ENCODE measurements at regions not wholly inside any gene's neighbourhood (a gene's known extent, or its start where the extent isn't known, plus 50 kb on each side); places are given as distances from the start of the nearest gene placed in this dataset.

GRCh38 chr2:223701761-223702160 lies 99.6 kb upstream of the SCG2 start:
- in situ Hi-C loops (cut with HindIII; ENCODE audit: low pct_unique_long_range_greater_than_20kb, low sequenced_read_pairs): no loop called here
- DNase-seq (ENCODE audit: low read depth): no peak

DNA sequence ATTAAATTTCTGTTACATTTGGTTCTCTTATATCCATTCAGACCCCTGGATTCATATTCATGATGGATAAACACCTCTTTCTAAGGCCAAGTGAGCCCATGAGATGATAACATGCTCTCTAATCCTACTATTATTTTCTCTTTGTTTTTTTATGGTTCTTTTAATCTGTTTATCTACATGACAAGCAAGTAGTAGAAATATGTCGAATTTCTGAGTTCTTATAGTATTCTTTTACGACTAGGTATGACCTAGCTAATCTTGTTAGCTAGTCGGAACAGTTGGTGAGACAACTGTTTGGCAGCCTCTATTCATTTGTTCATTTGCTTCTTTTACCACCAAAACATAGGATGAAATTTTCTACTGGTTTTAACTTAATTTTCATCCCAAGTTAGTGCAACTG lies 98.1 kb upstream of the SCG2 start:
- no peak for DNase-seq (ENCODE audit: low read depth)
- in situ Hi-C loops (cut with HindIII; ENCODE audit: low pct_unique_long_range_greater_than_20kb, low sequenced_read_pairs): no loop called here

GRCh38 chr2:223697892-223698645 lies 95.9 kb upstream of the SCG2 start:
- in situ Hi-C loops (cut with HindIII; ENCODE audit: low pct_unique_long_range_greater_than_20kb, low sequenced_read_pairs): no loop called here
- DNase-seq (ENCODE audit: low read depth): no peak

DNA sequence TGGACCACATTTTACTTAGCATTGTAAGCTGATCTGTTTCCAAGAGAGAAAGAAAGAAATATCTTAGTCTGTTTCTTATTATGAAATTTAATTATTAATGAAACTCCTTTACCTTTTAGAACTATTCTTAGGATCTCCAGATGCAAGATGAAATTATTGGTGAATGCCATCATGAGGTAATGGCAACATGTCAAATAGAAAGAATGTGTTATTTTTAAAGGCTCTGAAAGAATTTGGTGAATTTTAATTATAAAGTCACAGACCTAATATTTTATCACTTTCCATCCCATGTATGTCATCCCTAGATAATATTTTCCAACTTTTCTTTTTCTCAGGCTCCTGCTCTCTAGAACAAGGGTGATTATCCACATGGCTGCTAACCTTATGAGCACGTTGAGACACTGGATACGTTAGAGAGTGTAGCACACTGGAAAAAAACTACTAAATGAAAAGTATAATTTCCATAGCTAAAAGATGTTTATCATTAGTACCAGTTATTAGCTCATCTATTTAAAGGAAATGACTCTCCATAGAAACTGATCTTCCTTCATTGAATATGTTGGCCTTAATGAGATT lies 95.2 kb upstream of the SCG2 start:
- in situ Hi-C loops (cut with HindIII; ENCODE audit: low pct_unique_long_range_greater_than_20kb, low sequenced_read_pairs): no loop called here

DNA sequence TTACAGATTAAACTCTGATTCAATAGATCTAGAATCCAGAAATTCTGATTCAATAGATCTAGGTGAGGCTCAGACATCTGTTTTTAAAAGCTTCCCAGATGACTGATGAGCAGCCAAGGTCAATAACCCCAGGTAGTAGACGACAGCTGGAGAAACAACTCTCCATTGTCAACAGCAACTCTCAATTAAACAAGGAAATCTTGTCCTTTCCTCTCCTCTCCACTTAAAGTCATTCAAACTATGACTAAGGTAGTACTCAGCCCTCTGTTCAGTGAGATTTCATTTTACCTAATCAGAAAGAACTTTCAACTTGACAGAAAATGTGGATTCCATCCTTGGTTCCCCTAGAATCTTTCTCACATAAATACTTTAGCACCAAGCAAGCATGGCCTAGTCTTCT lies 94.6 kb upstream of the SCG2 start:
- in situ Hi-C loops (cut with HindIII; ENCODE audit: low pct_unique_long_range_greater_than_20kb, low sequenced_read_pairs): no loop called here
- DNase-seq (ENCODE audit: low read depth): peak; percentile 47

More for the DNA sequence above, 95.2 kb upstream of the SCG2 start:
- DNase-seq (ENCODE audit: low read depth): no peak

DNA sequence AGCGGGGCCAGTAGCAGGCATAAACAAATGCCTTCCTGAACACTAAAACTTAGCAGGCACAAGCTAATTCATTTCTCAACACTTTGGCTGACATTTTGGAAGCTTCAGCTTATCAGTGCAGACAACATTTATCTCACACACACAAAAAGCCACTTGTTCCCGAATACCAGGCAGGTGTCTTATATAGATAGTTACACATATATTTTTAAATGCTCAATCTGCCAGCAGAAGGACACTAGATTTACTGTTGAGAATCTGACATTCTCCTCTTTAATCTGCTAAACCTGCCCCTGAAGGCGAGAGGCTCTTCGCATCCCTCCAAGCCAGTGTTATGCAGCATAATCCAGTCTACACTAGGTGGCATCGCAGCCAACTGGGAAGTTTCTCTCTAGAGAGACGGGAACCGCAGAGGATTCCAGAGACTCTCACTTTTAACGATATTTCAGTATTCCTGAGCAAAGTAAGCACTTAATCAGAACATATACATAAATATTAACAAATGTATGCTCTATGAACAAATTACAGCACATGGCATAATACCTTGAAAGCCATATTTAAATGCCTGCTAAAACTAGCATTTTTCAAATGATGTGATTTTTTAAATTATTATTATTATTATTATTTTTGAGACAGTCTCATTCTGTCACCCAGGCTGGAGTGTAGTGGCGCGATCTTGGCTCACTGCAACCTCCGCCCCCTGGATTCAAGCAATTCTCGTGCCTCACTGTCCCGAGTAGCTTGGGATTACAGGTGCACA lies 90.2 kb upstream of the SCG2 start:
- in situ Hi-C loops (cut with HindIII; ENCODE audit: low pct_unique_long_range_greater_than_20kb, low sequenced_read_pairs): no loop called here
- no peak for DNase-seq (ENCODE audit: low read depth)

GRCh38 chr2:223688094-223688835 lies 86.1 kb upstream of the SCG2 start:
- in situ Hi-C loops (cut with HindIII; ENCODE audit: low pct_unique_long_range_greater_than_20kb, low sequenced_read_pairs): no loop called here
- DNase-seq (ENCODE audit: low read depth): no peak

DNA sequence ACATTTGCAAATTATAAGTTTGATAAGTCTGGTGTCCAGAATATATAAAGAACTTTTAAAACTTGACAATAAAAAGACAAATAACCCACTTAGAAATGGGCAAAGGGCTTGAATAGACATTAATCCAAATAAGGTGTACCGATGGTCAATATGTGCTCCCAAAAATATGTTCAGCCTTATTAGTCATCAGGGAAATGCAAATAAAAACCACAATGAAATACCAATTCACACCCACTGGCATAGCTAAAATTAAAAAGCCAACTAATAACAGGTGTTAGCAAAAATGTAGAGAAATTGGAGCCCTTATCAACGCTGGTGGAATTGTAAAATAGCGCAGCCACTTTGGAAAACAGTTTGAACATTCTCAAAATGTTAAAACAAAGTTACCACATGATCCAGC lies 79.0 kb upstream of the SCG2 start:
- in situ Hi-C loops (cut with HindIII; ENCODE audit: low pct_unique_long_range_greater_than_20kb, low sequenced_read_pairs): no loop called here
- DNase-seq (ENCODE audit: low read depth): no peak

DNA sequence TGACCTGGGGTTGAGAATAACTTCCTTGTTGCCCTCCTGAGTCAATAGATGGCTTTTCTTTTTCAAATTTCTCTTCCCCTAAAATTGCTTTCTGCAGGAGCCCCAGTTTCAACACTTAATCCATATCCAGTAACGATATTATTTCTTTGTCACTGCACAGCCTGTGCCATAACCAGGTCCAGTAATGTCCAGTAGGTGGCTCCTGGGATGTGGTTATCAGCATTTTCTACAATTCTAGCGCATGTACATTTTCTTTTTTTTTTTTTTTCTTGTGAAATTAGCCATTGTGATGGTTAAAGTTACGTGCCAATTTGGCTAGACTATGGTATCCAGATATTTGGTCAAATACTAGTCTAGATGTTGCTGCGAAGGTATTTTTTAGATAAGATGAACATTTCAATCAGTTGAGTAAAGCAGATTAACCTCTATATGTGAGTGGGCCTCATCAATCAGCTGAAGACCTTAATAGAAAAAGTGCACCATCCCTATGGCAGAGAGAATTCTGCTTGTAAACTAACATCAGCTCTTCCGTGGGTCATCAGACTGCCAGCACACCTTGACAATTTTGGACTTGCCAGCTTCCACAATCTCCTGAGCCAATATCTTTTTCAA lies 72.9 kb upstream of the SCG2 start:
- in situ Hi-C loops (cut with HindIII; ENCODE audit: low pct_unique_long_range_greater_than_20kb, low sequenced_read_pairs): no loop called here
- peak; percentile 21 for DNase-seq (ENCODE audit: low read depth)

- in situ Hi-C loops (cut with HindIII; ENCODE audit: low pct_unique_long_range_greater_than_20kb, low sequenced_read_pairs): no loop called here
- DNase-seq (ENCODE audit: low read depth): peak; percentile 33
Observed at GRCh38 chr2:223669453-223670225, 67.5 kb upstream of the SCG2 start.

- DNase-seq (ENCODE audit: low read depth): no peak
- in situ Hi-C loops (cut with HindIII; ENCODE audit: low pct_unique_long_range_greater_than_20kb, low sequenced_read_pairs): no loop called here
Observed at GRCh38 chr2:223668302-223668998, 66.3 kb upstream of the SCG2 start.

DNA sequence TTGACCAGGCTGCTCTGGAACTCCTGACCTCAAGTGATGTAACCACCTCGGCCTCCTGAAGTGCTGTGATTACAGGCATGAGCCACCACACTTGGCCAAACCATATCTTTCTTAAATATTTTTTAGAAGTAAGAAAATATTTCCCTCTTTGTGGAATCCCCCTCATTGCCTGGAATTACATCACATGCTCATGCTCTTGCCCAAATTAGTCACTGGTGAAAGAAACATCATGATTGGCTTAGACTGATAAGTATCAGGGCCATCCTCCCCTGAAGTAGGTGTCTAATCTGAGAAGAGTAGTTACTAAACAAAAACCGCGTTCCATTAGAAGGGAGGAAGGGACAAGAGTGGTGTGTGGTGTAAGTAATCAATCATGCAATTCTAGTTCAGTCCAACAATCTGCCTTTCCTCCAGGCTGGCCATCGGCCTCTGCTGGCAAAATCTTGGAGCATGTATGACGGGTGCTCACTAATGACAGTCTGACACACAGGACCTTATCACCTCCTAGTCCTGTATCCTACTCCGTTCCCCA lies 52.3 kb upstream of the SCG2 start:
- DNase-seq (ENCODE audit: low read depth): peak; percentile 46
- in situ Hi-C loops (cut with HindIII; ENCODE audit: low pct_unique_long_range_greater_than_20kb, low sequenced_read_pairs): no loop called here

DNA sequence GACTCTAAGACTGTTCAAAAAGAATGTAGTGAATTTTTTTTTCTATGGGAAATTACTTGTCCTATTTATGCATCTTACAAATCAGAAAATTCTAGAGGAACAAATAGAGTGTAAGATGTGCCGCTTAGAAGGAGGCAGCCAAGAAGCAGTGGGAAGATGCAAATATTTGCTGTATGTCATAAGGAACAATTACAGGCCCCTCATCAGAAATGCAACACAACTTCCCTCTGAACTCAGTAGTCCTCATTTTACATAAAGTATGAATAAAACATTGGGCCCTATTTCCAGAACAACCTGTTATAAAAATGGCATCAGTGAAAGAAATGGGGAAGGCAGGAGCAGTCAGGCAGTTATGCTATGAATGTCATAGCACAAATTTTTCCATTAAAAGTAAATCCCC lies 50.7 kb upstream of the SCG2 start:
- DNase-seq (ENCODE audit: low read depth): no peak
- in situ Hi-C loops (cut with HindIII; ENCODE audit: low pct_unique_long_range_greater_than_20kb, low sequenced_read_pairs): no loop called here

- DNase-seq (ENCODE audit: low read depth): no peak
- in situ Hi-C loops (cut with HindIII; ENCODE audit: low pct_unique_long_range_greater_than_20kb, low sequenced_read_pairs): no loop called here
Observed at GRCh38 chr2:223652122-223652521, 50.0 kb upstream of the SCG2 start.
